ENCODE measurements at regions not wholly inside any gene's neighbourhood (a gene's known extent, or its start where the extent isn't known, plus 50 kb on each side); places are given as distances from the start of the nearest gene placed in this dataset.

DNA sequence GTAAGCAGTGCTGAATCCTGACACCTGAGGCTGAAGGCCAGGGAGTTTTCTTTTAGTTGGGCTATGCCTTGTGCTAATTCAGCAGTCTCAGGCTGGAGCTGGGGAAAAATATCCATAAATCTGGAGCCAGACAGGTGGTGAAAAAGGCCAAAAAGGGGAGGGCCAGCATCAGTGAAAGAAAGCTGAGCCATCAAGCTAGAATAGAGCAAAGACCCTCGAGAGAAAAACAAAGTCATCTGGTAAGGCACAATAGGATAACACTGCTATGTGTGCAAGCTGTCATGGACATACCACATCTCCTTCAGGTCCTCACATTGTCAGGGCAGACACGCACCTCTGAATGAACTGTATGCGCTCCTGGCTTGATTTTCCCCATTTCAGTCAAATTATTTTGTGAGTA lies 687.9 kb downstream of the SQOR start:
- TF ChIP-seq, protein P1, sequence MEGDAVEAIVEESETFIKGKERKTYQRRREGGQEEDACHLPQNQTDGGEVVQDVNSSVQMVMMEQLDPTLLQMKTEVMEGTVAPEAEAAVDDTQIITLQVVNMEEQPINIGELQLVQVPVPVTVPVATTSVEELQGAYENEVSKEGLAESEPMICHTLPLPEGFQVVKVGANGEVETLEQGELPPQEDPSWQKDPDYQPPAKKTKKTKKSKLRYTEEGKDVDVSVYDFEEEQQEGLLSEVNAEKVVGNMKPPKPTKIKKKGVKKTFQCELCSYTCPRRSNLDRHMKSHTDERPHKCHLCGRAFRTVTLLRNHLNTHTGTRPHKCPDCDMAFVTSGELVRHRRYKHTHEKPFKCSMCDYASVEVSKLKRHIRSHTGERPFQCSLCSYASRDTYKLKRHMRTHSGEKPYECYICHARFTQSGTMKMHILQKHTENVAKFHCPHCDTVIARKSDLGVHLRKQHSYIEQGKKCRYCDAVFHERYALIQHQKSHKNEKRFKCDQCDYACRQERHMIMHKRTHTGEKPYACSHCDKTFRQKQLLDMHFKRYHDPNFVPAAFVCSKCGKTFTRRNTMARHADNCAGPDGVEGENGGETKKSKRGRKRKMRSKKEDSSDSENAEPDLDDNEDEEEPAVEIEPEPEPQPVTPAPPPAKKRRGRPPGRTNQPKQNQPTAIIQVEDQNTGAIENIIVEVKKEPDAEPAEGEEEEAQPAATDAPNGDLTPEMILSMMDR (IDR thresholded peaks at IDR 0.05): no peak
- no peak for TF ChIP-seq POLR2A (IDR thresholded peaks at IDR 0.05)

Data from adrenal gland (tissue), 5 donors.